Caco-2 (cell line): ENCODE measurements at regions not wholly inside any gene's neighbourhood (a gene's known extent, or its start where the extent isn't known, plus 50 kb on each side); places are given as distances from the start of the nearest gene placed in this dataset.

ENCODE experiments used
- BruUV-seq: library from RNA; stranded (reverse); fragments of 400-500 nt; replicated peaks from 2 replicates; lab custom pipeline; 2021; lab: Mats Ljungman, UMichigan
- CTCF ChIA-PET: fragments of 300-600 bp; sonication (Branson Sonifier 250); formaldehyde crosslinking; loops from one replicate; lab custom pipeline; 2022; ENCODE audit warnings: antibody characterized with exemption; lab: Charles Lee
- POLR2A ChIA-PET: fragments of 300-600 bp; sonication (Branson Sonifier 250); formaldehyde crosslinking; loops from one replicate; lab custom pipeline; 2022; ENCODE audit warnings: antibody characterized with exemption; lab: Charles Lee
- DNase-seq, 2 experiments: peaks; one replicate each; pipeline versions ENCODE4 v3.0.0 to v3.0.0-alpha.2; 2020 to 2022
- H3K27me3 ChIP-seq: replicated peaks from 2 replicates; pipeline ENCODE4 v1.6.0; 2011; ENCODE audit warnings: low read length; ENCODE audit not compliant: control insufficient read depth, insufficient read depth
- H3K36me3 ChIP-seq: 2 replicates; pipeline ENCODE4 v1.5.1; 2011; ENCODE audit warnings: low read length; ENCODE audit not compliant: control insufficient read depth, insufficient read depth
- H3K4me1 ChIP-seq: fragments of 250-450 bp; sonication (Bioruptor Pico); 2 replicates; pipeline ENCODE4 v1.5.1; 2020; ENCODE audit warnings: mild to moderate bottlenecking
- H3K4me3 ChIP-seq: 2 replicates; pipeline ENCODE4 v1.5.1; 2011; ENCODE audit warnings: low read depth, mild to moderate bottlenecking, control low read depth, low read length
- H3K9me3 ChIP-seq: fragments of 250-450 bp; sonication (Bioruptor Pico); 2 replicates; pipeline ENCODE4 v1.5.1; 2020; ENCODE audit warnings: mild to moderate bottlenecking, moderate library complexity
- H3K27ac Mint-ChIP-seq: one replicate; pipeline ENCODE4 v1.8.0; 2022; ENCODE audit warnings: mixed read lengths; ENCODE audit not compliant: unreplicated experiment
- H3K27me3 Mint-ChIP-seq: one replicate; pipeline ENCODE4 v1.8.0; 2022; ENCODE audit warnings: mixed read lengths; ENCODE audit not compliant: insufficient read depth, unreplicated experiment
- H3K36me3 Mint-ChIP-seq: one replicate; pipeline ENCODE4 v1.8.0; 2022; ENCODE audit warnings: mild to moderate bottlenecking, mixed read lengths; ENCODE audit not compliant: insufficient read depth, unreplicated experiment
- H3K4me1 Mint-ChIP-seq: one replicate; pipeline ENCODE4 v1.8.0; 2022; ENCODE audit warnings: low read depth, mixed read lengths; ENCODE audit not compliant: unreplicated experiment
- H3K4me3 Mint-ChIP-seq: one replicate; pipeline ENCODE4 v1.8.0; 2022; ENCODE audit warnings: mild to moderate bottlenecking, moderate library complexity, mixed read lengths; ENCODE audit not compliant: unreplicated experiment
- H3K9me3 Mint-ChIP-seq: one replicate; pipeline ENCODE4 v1.8.0; 2022; ENCODE audit warnings: mixed read lengths; ENCODE audit not compliant: unreplicated experiment
- CTCF ChIP-seq, 2 experiments: fragments of 200-600 bp in 1 of 2; IDR thresholded peaks; 1 replicate in 1 of 2; 2 replicates in 1 of 2; pipeline versions ENCODE4 v1.5.1 to v1.8.0; 2011 to 2022; ENCODE audit warnings: antibody characterized with exemption in 1 of 2, control low read depth in 1 of 2, inconsistent platforms in 1 of 2, low read depth in 1 of 2, low read length in 1 of 2, mild to moderate bottlenecking in 1 of 2, moderate library complexity in 1 of 2; ENCODE audit not compliant: insufficient read depth in 1 of 2, severe bottlenecking in 1 of 2, unreplicated experiment in 1 of 2
- intact Hi-C: fragments of 100-400 bp; cut with micrococcal nuclease; formaldehyde crosslinking; loops from one replicate; pipeline ENCODE4 v1.10.0; 2022; ENCODE audit not compliant: unreplicated experiment

GRCh38 chr3:72694398-72694797, 153.8 kb downstream of the SHQ1 start:
- TF ChIP-seq CTCF (IDR thresholded peaks at IDR 0.05; ENCODE audit: insufficient read depth in 1 of 2, low read depth in 1 of 2, low read length in 1 of 2, severe bottlenecking in 1 of 2, unreplicated experiment in 1 of 2), result no peak
- CTCF ChIA-PET, result interaction anchor here (0.6 to 0.7 kb wide), 2 partner anchors 109 to 716 kb away, joined by 4 to 7 read pairs; no protein-coding TSS in a partner anchor

GRCh38 chr3:72692990-72693389, 155.3 kb downstream of the SHQ1 start:
- CTCF ChIA-PET, result no interaction called here
- no peak overlapping the region for H3K4me3 ChIP-seq

More at GRCh38 chr3:72694398-72694797, 153.8 kb downstream of the SHQ1 start:
- no peak overlapping the region for H3K27ac Mint-ChIP-seq
- H3K36me3 Mint-ChIP-seq, result no peaks in the 10 kb centered on the region
- no peak for DNase-seq
- H3K27me3 Mint-ChIP-seq, result no peaks in the 10 kb centered on the region
- no peaks in the 10 kb centered on the region for H3K9me3 Mint-ChIP-seq
- no peak overlapping the region for H3K4me3 Mint-ChIP-seq
- Histone ChIP-seq H3K27me3 (no peaks in the 10 kb centered on the region), H3K4me1 (no peaks in the 10 kb centered on the region), H3K9me3 (no peaks in the 10 kb centered on the region), H3K36me3 (no peaks in the 10 kb centered on the region), H3K4me3 (no peak overlapping the region)
- BruUV-seq, result no TSS peak
- POLR2A ChIA-PET, result no interaction called here
- intact Hi-C loops, result no loop called here
- no peaks in the 10 kb centered on the region for H3K4me1 Mint-ChIP-seq

GRCh38 chr3:72690629-72691028, 157.6 kb downstream of the SHQ1 start:
- no peak for TF ChIP-seq CTCF (IDR thresholded peaks at IDR 0.05; ENCODE audit: insufficient read depth in 1 of 2, low read depth in 1 of 2, low read length in 1 of 2, severe bottlenecking in 1 of 2, unreplicated experiment in 1 of 2)
- BruUV-seq, result no TSS peak

More at GRCh38 chr3:72692990-72693389, 155.3 kb downstream of the SHQ1 start:
- H3K4me3 Mint-ChIP-seq, result no peak overlapping the region
- Histone ChIP-seq H3K4me1 (no peaks in the 10 kb centered on the region), H3K27me3 (no peaks in the 10 kb centered on the region), H3K36me3 (no peaks in the 10 kb centered on the region), H3K9me3 (no peaks in the 10 kb centered on the region)
- no peaks in the 10 kb centered on the region for H3K36me3 Mint-ChIP-seq
- DNase-seq, result no peak
- no peaks in the 10 kb centered on the region for H3K4me1 Mint-ChIP-seq
- intact Hi-C loops, result no loop called here
- POLR2A ChIA-PET, result no interaction called here
- H3K27me3 Mint-ChIP-seq, result no peaks in the 10 kb centered on the region
- TF ChIP-seq CTCF (IDR thresholded peaks at IDR 0.05; ENCODE audit: insufficient read depth in 1 of 2, low read depth in 1 of 2, low read length in 1 of 2, severe bottlenecking in 1 of 2, unreplicated experiment in 1 of 2), result no peak
- no peaks in the 10 kb centered on the region for H3K9me3 Mint-ChIP-seq
- H3K27ac Mint-ChIP-seq, result no peak overlapping the region
- no TSS peak for BruUV-seq

More at GRCh38 chr3:72690629-72691028, 157.6 kb downstream of the SHQ1 start:
- ChIA-PET POLR2A (no interaction called here), CTCF (no interaction called here)
- no peak for DNase-seq
- Mint-ChIP-seq H3K27me3 (no peaks in the 10 kb centered on the region), H3K4me3 (no peak overlapping the region), H3K27ac (no peak overlapping the region), H3K4me1 (no peaks in the 10 kb centered on the region), H3K9me3 (no peaks in the 10 kb centered on the region), H3K36me3 (no peaks in the 10 kb centered on the region)
- Histone ChIP-seq H3K27me3 (no peaks in the 10 kb centered on the region), H3K4me3 (no peak overlapping the region), H3K9me3 (no peaks in the 10 kb centered on the region), H3K36me3 (no peaks in the 10 kb centered on the region), H3K4me1 (no peaks in the 10 kb centered on the region)
- intact Hi-C loops, result no loop called here
